ENCODE measurements at regions not wholly inside any gene's neighbourhood (a gene's known extent, or its start where the extent isn't known, plus 50 kb on each side); places are given as distances from the start of the nearest gene placed in this dataset.

DNA sequence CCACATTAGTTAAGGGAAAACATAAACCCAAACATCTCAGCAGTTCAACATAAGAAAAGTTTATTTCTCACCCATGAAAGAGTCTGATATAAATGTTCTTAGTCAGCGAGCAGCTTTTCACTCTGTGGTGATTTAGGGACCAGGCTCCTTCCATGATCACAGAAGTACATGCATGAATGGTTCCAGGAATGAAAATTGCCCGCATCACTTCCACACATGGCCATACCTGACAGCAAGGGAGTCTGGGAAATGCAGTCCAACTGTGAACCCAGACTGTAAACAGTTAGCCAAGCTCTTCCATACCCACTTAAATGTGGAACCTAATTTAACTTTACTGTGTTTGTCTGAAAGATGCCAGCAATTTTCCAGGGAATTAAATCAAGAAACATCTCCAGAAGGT is 353.9 kb downstream of the HACE1 start (continued):
- TF ChIP-seq PRDM4 (CRISPR knock-in tag; IDR thresholded peaks at IDR 0.05; ENCODE audit: borderline replicate concordance) (no peak), ZNF180 (CRISPR knock-in tag; IDR thresholded peaks at IDR 0.05; ENCODE audit: borderline replicate concordance, low read depth) (no peak), MBD4 (IDR thresholded peaks at IDR 0.05; ENCODE audit: borderline replicate concordance, low read length) (no peak)

GRCh38 chr6:104500265-104500664 is 359.5 kb downstream of the HACE1 start:
- Histone ChIP-seq H3K4me1 (ENCODE audit: insufficient read depth, low read length) (no peaks in the 10 kb centered on the region), H3K9me3 (ENCODE audit: low read length) (no peaks in the 10 kb centered on the region), H3K27me3 (ENCODE audit: control insufficient read depth in 1 of 2, insufficient read depth in 2 of 2, low read length in 2 of 2) (no peaks in the 10 kb centered on the region), H3K79me2 (ENCODE audit: insufficient read depth, low read length) (no peaks in the 10 kb centered on the region), H3K4me3 (replicated peaks in 1 of 3; ENCODE audit: insufficient read depth in 1 of 3, low read depth in 2 of 3, low read length in 3 of 3) (no peak overlapping the region), H3K36me3 (replicated peaks in 1 of 2; ENCODE audit: control insufficient read depth in 1 of 2, insufficient read depth in 2 of 2, low read length in 2 of 2) (no peaks in the 10 kb centered on the region), H3K4me2 (ENCODE audit: low read depth, low read length) (no peak overlapping the region), H4K20me1 (ENCODE audit: insufficient read depth, low read length) (no peaks in the 10 kb centered on the region), H2AFZ (ENCODE audit: low read length) (no peak overlapping the region), H3K9ac (ENCODE audit: insufficient read depth, low read depth, low read length) (no peak overlapping the region), H3K27ac (ENCODE audit: extremely low read length, insufficient read depth, low read length) (no peak overlapping the region)
- in situ Hi-C loops (cut with HindIII; ENCODE audit: extremely low pct_ligation_motif_present, low pct_unique_long_range_greater_than_20kb) (no loop called here), intact Hi-C loops (cut with micrococcal nuclease; ENCODE audit: unreplicated experiment) (no loop called here)
- 3% methylated on average over 2 of the region's 2 CpGs for WGBS (ENCODE audit: low lambda C conversion rate)
- POLR2A ChIA-PET, result no interaction called here
- FAIRE-seq (no peak), DNase-seq (ENCODE audit: low spot score) (no peak), ATAC-seq (no peak)
- TF ChIP-seq ZNF44 (CRISPR knock-in tag; IDR thresholded peaks at IDR 0.05), result no peak
- TF ChIP-seq ZFAT (CRISPR knock-in tag; conservative IDR thresholded peaks at IDR 0.05), result no peak
- TF ChIP-seq SAP130 (CRISPR knock-in tag; IDR thresholded peaks at IDR 0.05; ENCODE audit: low read depth), result no peak
- no peak for TF ChIP-seq GATA4 (IDR thresholded peaks at IDR 0.05; ENCODE audit: borderline replicate concordance, low read depth)
- no peak for TF ChIP-seq PCBP1 (IDR thresholded peaks at IDR 0.05; ENCODE audit: borderline replicate concordance, low read depth, low read length)
- no peak for TF ChIP-seq SOX6 (IDR thresholded peaks at IDR 0.05)
- no peak for TF ChIP-seq SOX6 (CRISPR knock-in tag; IDR thresholded peaks at IDR 0.05)
- no peak for TF ChIP-seq TP53 (CRISPR knock-in tag; conservative IDR thresholded peaks at IDR 0.05)
- BruUV-seq (replicated peaks), result no TSS peak
- CTCF ChIA-PET (ENCODE audit: low intra/inter-chr PET ratio, low total read pairs), result no interaction called here

All from HepG2 (cell line).